ENCODE measurements at regions not wholly inside any gene's neighbourhood (a gene's known extent, or its start where the extent isn't known, plus 50 kb on each side); places are given as distances from the start of the nearest gene placed in this dataset.

GRCh38 chr6:4264601-4265000, 129.2 kb upstream of the ECI2 start:
- no peak for TF ChIP-seq CEBPB (IDR thresholded peaks at IDR 0.05)
- no peak for TF ChIP-seq USF1 (IDR thresholded peaks at IDR 0.05)
- TF ChIP-seq EGR1 (IDR thresholded peaks at IDR 0.05) = no peak
- no peak for TF ChIP-seq RAD21 (IDR thresholded peaks at IDR 0.05; ENCODE audit: low read depth)
- TF ChIP-seq CREB1 (IDR thresholded peaks at IDR 0.05; ENCODE audit: low read depth) = no peak
- TF ChIP-seq, protein P1, sequence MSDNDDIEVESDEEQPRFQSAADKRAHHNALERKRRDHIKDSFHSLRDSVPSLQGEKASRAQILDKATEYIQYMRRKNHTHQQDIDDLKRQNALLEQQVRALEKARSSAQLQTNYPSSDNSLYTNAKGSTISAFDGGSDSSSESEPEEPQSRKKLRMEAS (IDR thresholded peaks at IDR 0.05) = no peak
- no peak for TF ChIP-seq ZBTB7A (IDR thresholded peaks at IDR 0.05; ENCODE audit: low read depth)
- TF ChIP-seq TAF1 (IDR thresholded peaks at IDR 0.05; ENCODE audit: low read depth) = no peak
- no peak for TF ChIP-seq FOXM1 (IDR thresholded peaks at IDR 0.05; ENCODE audit: borderline replicate concordance, low read depth)
- TF ChIP-seq TCF12 (IDR thresholded peaks at IDR 0.05; ENCODE audit: low read depth) = no peak
- no peak for TF ChIP-seq TEAD4 (IDR thresholded peaks at IDR 0.05)

DNA sequence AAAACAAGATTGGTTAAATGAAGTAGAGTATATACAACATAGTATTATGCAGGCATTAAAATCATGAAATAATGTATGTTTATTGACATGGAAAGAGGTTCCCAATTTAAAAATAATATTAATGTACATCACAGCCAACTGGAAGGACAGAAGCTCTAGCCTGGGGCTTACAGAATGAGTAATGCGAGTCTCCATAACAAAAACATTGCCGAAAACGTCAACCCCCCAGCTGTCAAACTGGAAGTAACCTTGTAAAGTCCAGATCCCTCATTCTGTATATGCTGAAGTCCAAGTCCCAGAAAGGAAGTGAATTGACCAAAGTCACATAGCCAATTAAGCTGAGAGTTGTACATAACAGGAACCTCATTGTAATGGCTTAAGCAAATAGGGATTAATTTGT, 128.7 kb upstream of the ECI2 start:
- TF ChIP-seq, protein P1 (IDR thresholded peaks at IDR 0.05) = no peak
- no peak for TF ChIP-seq YY1 (IDR thresholded peaks at IDR 0.05; ENCODE audit: low read depth)
- no peak for TF ChIP-seq USF1 (IDR thresholded peaks at IDR 0.05)
- no peak for TF ChIP-seq FOXM1 (IDR thresholded peaks at IDR 0.05; ENCODE audit: borderline replicate concordance, low read depth)
- no peak for TF ChIP-seq CEBPB (IDR thresholded peaks at IDR 0.05)
- no peak for TF ChIP-seq TAF1 (IDR thresholded peaks at IDR 0.05; ENCODE audit: low read depth)
- TF ChIP-seq ZBTB7A (IDR thresholded peaks at IDR 0.05; ENCODE audit: low read depth) = no peak
- no peak for TF ChIP-seq TCF12 (IDR thresholded peaks at IDR 0.05; ENCODE audit: low read depth)
- TF ChIP-seq NFIC (IDR thresholded peaks at IDR 0.05) = no peak
- no peak for TF ChIP-seq EGR1 (IDR thresholded peaks at IDR 0.05)
- TF ChIP-seq TEAD4 (IDR thresholded peaks at IDR 0.05) = no peak
- TF ChIP-seq RAD21 (IDR thresholded peaks at IDR 0.05; ENCODE audit: low read depth) = no peak
- no peak for TF ChIP-seq EP300 (IDR thresholded peaks at IDR 0.05; ENCODE audit: borderline replicate concordance)
- TF ChIP-seq, protein P2, sequence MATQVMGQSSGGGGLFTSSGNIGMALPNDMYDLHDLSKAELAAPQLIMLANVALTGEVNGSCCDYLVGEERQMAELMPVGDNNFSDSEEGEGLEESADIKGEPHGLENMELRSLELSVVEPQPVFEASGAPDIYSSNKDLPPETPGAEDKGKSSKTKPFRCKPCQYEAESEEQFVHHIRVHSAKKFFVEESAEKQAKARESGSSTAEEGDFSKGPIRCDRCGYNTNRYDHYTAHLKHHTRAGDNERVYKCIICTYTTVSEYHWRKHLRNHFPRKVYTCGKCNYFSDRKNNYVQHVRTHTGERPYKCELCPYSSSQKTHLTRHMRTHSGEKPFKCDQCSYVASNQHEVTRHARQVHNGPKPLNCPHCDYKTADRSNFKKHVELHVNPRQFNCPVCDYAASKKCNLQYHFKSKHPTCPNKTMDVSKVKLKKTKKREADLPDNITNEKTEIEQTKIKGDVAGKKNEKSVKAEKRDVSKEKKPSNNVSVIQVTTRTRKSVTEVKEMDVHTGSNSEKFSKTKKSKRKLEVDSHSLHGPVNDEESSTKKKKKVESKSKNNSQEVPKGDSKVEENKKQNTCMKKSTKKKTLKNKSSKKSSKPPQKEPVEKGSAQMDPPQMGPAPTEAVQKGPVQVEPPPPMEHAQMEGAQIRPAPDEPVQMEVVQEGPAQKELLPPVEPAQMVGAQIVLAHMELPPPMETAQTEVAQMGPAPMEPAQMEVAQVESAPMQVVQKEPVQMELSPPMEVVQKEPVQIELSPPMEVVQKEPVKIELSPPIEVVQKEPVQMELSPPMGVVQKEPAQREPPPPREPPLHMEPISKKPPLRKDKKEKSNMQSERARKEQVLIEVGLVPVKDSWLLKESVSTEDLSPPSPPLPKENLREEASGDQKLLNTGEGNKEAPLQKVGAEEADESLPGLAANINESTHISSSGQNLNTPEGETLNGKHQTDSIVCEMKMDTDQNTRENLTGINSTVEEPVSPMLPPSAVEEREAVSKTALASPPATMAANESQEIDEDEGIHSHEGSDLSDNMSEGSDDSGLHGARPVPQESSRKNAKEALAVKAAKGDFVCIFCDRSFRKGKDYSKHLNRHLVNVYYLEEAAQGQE (IDR thresholded peaks at IDR 0.05; ENCODE audit: low read depth) = no peak
- no peak for TF ChIP-seq CREB1 (IDR thresholded peaks at IDR 0.05; ENCODE audit: low read depth)

- TF ChIP-seq TAF1 (IDR thresholded peaks at IDR 0.05; ENCODE audit: low read depth) (no peak), YY1 (IDR thresholded peaks at IDR 0.05; ENCODE audit: low read depth) (no peak), TEAD4 (IDR thresholded peaks at IDR 0.05) (no peak), FOXM1 (IDR thresholded peaks at IDR 0.05; ENCODE audit: borderline replicate concordance, low read depth) (no peak)
- TF ChIP-seq, protein P1 (IDR thresholded peaks at IDR 0.05) = no peak
These were observed 127.2 kb upstream of the ECI2 start for GRCh38 chr6:4262526-4262925.

GRCh38 chr6:4259391-4259790, 124.0 kb upstream of the ECI2 start:
- TF ChIP-seq, protein P2 (IDR thresholded peaks at IDR 0.05; ENCODE audit: low read depth) = no peak
- TF ChIP-seq YY1 (IDR thresholded peaks at IDR 0.05; ENCODE audit: low read depth) (no peak), NFIC (IDR thresholded peaks at IDR 0.05) (no peak), FOXM1 (IDR thresholded peaks at IDR 0.05; ENCODE audit: borderline replicate concordance, low read depth) (no peak), EP300 (IDR thresholded peaks at IDR 0.05; ENCODE audit: borderline replicate concordance) (no peak), USF1 (IDR thresholded peaks at IDR 0.05) (no peak), TCF12 (IDR thresholded peaks at IDR 0.05; ENCODE audit: low read depth) (no peak), TAF1 (IDR thresholded peaks at IDR 0.05; ENCODE audit: low read depth) (no peak), ZBTB7A (IDR thresholded peaks at IDR 0.05; ENCODE audit: low read depth) (no peak), RAD21 (IDR thresholded peaks at IDR 0.05; ENCODE audit: low read depth) (no peak), CREB1 (IDR thresholded peaks at IDR 0.05; ENCODE audit: low read depth) (no peak)
- TF ChIP-seq, protein P1 (IDR thresholded peaks at IDR 0.05) = no peak

DNA sequence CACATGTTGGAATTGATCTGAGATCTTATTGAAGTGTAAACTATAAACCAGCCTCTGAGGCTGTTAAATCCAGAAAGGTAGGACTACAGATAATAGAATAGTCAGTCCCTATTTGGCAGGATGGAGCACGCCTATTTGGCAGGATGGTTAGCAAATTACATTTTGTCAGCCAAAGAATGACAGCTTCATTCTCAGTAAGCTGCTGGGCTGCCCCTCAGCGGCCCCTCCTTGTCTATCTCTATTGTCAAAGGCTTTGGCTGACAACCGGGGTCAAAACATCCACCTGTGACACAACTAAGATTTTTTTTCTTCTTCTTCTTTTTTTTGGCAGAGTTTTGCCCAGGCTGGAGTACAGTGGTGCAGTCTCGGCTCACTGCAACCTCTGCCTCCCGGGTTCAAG, 123.4 kb upstream of the ECI2 start:
- TF ChIP-seq TAF1 (IDR thresholded peaks at IDR 0.05; ENCODE audit: low read depth) (no peak), FOXM1 (IDR thresholded peaks at IDR 0.05; ENCODE audit: borderline replicate concordance, low read depth) (no peak), TCF12 (IDR thresholded peaks at IDR 0.05; ENCODE audit: low read depth) (no peak), USF1 (IDR thresholded peaks at IDR 0.05) (no peak), YY1 (IDR thresholded peaks at IDR 0.05; ENCODE audit: low read depth) (no peak), RAD21 (IDR thresholded peaks at IDR 0.05; ENCODE audit: low read depth) (no peak), EP300 (IDR thresholded peaks at IDR 0.05; ENCODE audit: borderline replicate concordance) (no peak), EGR1 (IDR thresholded peaks at IDR 0.05) (no peak), CEBPB (IDR thresholded peaks at IDR 0.05) (no peak), TEAD4 (IDR thresholded peaks at IDR 0.05) (no peak)
- TF ChIP-seq, protein P1 (IDR thresholded peaks at IDR 0.05) = no peak
